CD14-positive monocyte (primary cell): ENCODE measurements at regions not wholly inside any gene's neighbourhood (a gene's known extent, or its start where the extent isn't known, plus 50 kb on each side); places are given as distances from the start of the nearest gene placed in this dataset.

Source experiments
- DNase-seq, 3 donors: peaks; one replicate each; pipeline ENCODE4 v3.0.0-alpha.2; 2011 to 2022
- H2AFZ ChIP-seq: 2 replicates; pipeline ENCODE4 v1.6.0; 2012; ENCODE audit warnings: mild to moderate bottlenecking, low read depth, low read length, inconsistent platforms; ENCODE audit not compliant: insufficient read depth, poor library complexity, severe bottlenecking
- H3K27ac ChIP-seq, 2 donors: 1 replicate in 1 of 2; 2 replicates in 1 of 2; pipeline ENCODE4 v1.5.1; 2012 to 2013; ENCODE audit warnings: low read length in 2 of 2, control low read depth in 1 of 2, inconsistent platforms in 1 of 2, low read depth in 1 of 2, mild to moderate bottlenecking in 1 of 2
- H3K27me3 ChIP-seq, 2 donors: one replicate each; pipeline versions ENCODE4 v1.6.0 to v1.6.1; 2011 to 2013; ENCODE audit warnings: low read length in 2 of 2; ENCODE audit not compliant: control insufficient read depth in 2 of 2, insufficient read depth in 2 of 2
- H3K36me3 ChIP-seq, 2 donors: replicated peaks in 1 of 2; 1 replicate in 1 of 2; 2 replicates in 1 of 2; pipeline versions ENCODE4 v1.5.1 to v1.6.1; 2012 to 2013; ENCODE audit warnings: low read length in 2 of 2, control low read depth in 1 of 2, inconsistent platforms in 1 of 2, mild to moderate bottlenecking in 1 of 2; ENCODE audit not compliant: insufficient read depth in 2 of 2, control insufficient read depth in 1 of 2
- H3K4me1 ChIP-seq, 2 donors: 1 replicate in 1 of 2; 2 replicates in 1 of 2; pipeline versions ENCODE4 v1.5.1 to v1.6.1; 2012 to 2013; ENCODE audit warnings: low read length in 2 of 2, control low read depth in 1 of 2, inconsistent platforms in 1 of 2, mild to moderate bottlenecking in 1 of 2, moderate library complexity in 1 of 2; ENCODE audit not compliant: insufficient read depth in 2 of 2, control insufficient read depth in 1 of 2
- H3K4me2 ChIP-seq: replicated peaks from 2 replicates; pipeline ENCODE3; 2012; ENCODE audit warnings: low read length, moderate library complexity, mild to moderate bottlenecking; ENCODE audit not compliant: poor library complexity, severe bottlenecking; ENCODE audit errors: extremely low read depth
- H3K4me3 ChIP-seq, 3 experiments: fragments of 200-600 bp in 1 of 3; sonication (generic) in 1 of 3; replicated peaks in 1 of 3; 1 replicate in 2 of 3; 2 replicates in 1 of 3; pipeline ENCODE4 v1.5.1; 2011 to 2013; ENCODE audit warnings: low read length in 3 of 3, mild to moderate bottlenecking in 3 of 3, control low read depth in 2 of 3, low read depth in 2 of 3, inconsistent platforms in 1 of 3, moderate library complexity in 1 of 3
- H3K79me2 ChIP-seq: 2 replicates; pipeline ENCODE4 v1.6.0; 2012; ENCODE audit warnings: mild to moderate bottlenecking, control low read depth, inconsistent platforms, low read length, moderate library complexity; ENCODE audit not compliant: insufficient read depth
- H3K9ac ChIP-seq: 2 replicates; pipeline ENCODE4 v1.6.0; 2017; ENCODE audit warnings: low read length, mild to moderate bottlenecking; ENCODE audit not compliant: insufficient read depth, poor library complexity, severe bottlenecking
- H3K9me3 ChIP-seq, 2 donors: replicated peaks in 1 of 2; 1 replicate in 1 of 2; 2 replicates in 1 of 2; pipeline versions ENCODE4 v1.5.1 to v1.6.1; 2012 to 2013; ENCODE audit warnings: low read length in 2 of 2, control low read depth in 1 of 2; ENCODE audit not compliant: control insufficient read depth in 1 of 2, insufficient read depth in 1 of 2
- H4K20me1 ChIP-seq: 2 replicates; pipeline ENCODE4 v1.6.0; 2012; ENCODE audit warnings: mild to moderate bottlenecking, low read length, control low read depth, moderate library complexity; ENCODE audit not compliant: insufficient read depth
- H3K27ac Mint-ChIP-seq, 7 donors: one replicate each; pipeline ENCODE4 v1.8.0; 2020; ENCODE audit warnings: mild to moderate bottlenecking in 7 of 7, mixed read lengths in 7 of 7, moderate library complexity in 6 of 7, inconsistent platforms in 2 of 7
- H3K27me3 Mint-ChIP-seq, 3 donors: one replicate each; pipeline ENCODE4 v1.8.0; 2021 to 2022; ENCODE audit warnings: low read depth in 3 of 3, mild to moderate bottlenecking in 3 of 3, mixed read lengths in 3 of 3, moderate library complexity in 3 of 3, inconsistent platforms in 1 of 3
- H3K36me3 Mint-ChIP-seq, 2 donors: one replicate each; pipeline ENCODE4 v1.8.0; 2020; ENCODE audit warnings: mixed read lengths in 2 of 2, inconsistent platforms in 1 of 2, mild to moderate bottlenecking in 1 of 2
- H3K4me1 Mint-ChIP-seq: one replicate; pipeline ENCODE4 v1.8.0; 2020; ENCODE audit warnings: mild to moderate bottlenecking, mixed read lengths
- H3K4me3 Mint-ChIP-seq, 2 donors: one replicate each; pipeline ENCODE4 v1.8.0; 2020; ENCODE audit warnings: mild to moderate bottlenecking in 2 of 2, mixed read lengths in 2 of 2, moderate library complexity in 1 of 2
- H3K9me3 Mint-ChIP-seq, 7 donors: one replicate each; pipeline ENCODE4 v1.8.0; 2020 to 2022; ENCODE audit warnings: mixed read lengths in 7 of 7, mild to moderate bottlenecking in 6 of 7, moderate library complexity in 6 of 7, inconsistent platforms in 2 of 7
- WGBS: methylation state at CpG from one replicate; pipeline ENCODE4 v1.1.5; 2013; ENCODE audit warnings: missing lambda C conversion rate; ENCODE audit not compliant: insufficient coverage; 5-methylcytosine and 5-hydroxymethylcytosine counted together
- intact Hi-C, 2 donors: fragments of 100-400 bp; cut with micrococcal nuclease; formaldehyde crosslinking; loops; one replicate each; pipeline versions ENCODE4 v1.15.0 to v1.15.1; 2023
- TF ChIP-seq, protein P1 (sequence below): fragments of 200-600 bp; IDR thresholded peaks from one replicate; pipeline ENCODE4 v1.8.0; 2022; ENCODE audit warnings: antibody characterized with exemption, mild to moderate bottlenecking

DNA sequence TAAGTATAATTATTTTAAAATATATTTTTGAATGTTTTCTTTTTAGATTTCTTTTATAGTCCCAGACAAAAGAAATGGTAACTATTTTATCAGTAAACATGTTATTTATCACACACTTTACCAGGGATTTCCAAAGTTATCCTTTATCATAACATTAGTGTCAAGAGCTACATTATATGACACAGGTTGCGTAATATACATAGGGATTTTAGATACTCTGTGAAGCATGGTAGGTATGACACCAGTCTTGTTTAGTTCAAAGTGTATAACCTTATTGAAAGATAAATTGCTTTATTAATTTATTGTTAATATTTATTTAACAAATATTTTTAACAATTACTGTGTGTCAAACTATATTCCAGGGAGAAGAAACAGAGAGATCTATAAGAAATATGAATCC, 163.3 kb upstream of the PABPC4L start:
- WGBS, result no CpG with 5 or more reads among the region's 1 CpG

DNA sequence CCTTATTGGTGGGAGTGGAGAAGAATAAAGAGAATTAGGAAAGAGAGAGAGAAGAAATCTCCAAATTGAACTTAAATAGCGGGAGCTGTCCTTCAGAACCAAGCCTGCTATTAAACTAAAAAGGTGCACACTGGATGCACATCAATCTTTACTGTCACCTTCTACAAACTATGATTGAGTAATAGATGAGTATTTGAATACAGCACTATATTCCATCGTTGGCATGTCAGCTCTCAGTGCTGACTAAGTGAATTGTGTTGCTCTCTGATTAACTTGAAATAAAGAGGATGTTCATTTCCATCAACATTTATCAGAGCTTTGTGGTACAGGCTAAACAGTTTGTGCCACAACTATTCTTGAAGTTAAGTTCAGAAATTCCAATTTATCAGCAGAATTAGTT, 143.7 kb upstream of the PABPC4L start:
- WGBS, result no CpG with 5 or more reads among the region's 2 CpGs

More for the DNA sequence above, 163.3 kb upstream of the PABPC4L start:
- H3K9me3 ChIP-seq, result no peaks in the 10 kb centered on the region
- no peaks in the 10 kb centered on the region for H3K4me1 ChIP-seq
- H3K4me2 ChIP-seq, result no peak overlapping the region
- Mint-ChIP-seq H3K27ac (no peak overlapping the region), H3K4me3 (no peak overlapping the region), H3K36me3 (no peaks in the 10 kb centered on the region), H3K27me3 (peaks cover 0 to 1% (median 0%) of the 10 kb centered on the region in 3 donors), H3K9me3 (peaks cover 0 to 3% (median 0%) of the 10 kb centered on the region in 7 donors), H3K4me1 (no peaks in the 10 kb centered on the region)
- no peaks in the 10 kb centered on the region for H4K20me1 ChIP-seq
- no peaks in the 10 kb centered on the region for H3K79me2 ChIP-seq
- H3K36me3 ChIP-seq, result no peaks in the 10 kb centered on the region
- H3K9ac ChIP-seq, result no peak overlapping the region
- no peak overlapping the region for H3K4me3 ChIP-seq
- H3K27ac ChIP-seq, result no peak overlapping the region
- H3K27me3 ChIP-seq, result no peaks in the 10 kb centered on the region
- no peak for DNase-seq
- intact Hi-C loops, result no loop called here
- no peak overlapping the region for H2AFZ ChIP-seq
- TF ChIP-seq, protein P1, sequence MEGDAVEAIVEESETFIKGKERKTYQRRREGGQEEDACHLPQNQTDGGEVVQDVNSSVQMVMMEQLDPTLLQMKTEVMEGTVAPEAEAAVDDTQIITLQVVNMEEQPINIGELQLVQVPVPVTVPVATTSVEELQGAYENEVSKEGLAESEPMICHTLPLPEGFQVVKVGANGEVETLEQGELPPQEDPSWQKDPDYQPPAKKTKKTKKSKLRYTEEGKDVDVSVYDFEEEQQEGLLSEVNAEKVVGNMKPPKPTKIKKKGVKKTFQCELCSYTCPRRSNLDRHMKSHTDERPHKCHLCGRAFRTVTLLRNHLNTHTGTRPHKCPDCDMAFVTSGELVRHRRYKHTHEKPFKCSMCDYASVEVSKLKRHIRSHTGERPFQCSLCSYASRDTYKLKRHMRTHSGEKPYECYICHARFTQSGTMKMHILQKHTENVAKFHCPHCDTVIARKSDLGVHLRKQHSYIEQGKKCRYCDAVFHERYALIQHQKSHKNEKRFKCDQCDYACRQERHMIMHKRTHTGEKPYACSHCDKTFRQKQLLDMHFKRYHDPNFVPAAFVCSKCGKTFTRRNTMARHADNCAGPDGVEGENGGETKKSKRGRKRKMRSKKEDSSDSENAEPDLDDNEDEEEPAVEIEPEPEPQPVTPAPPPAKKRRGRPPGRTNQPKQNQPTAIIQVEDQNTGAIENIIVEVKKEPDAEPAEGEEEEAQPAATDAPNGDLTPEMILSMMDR, result no peak

More for the DNA sequence above, 143.7 kb upstream of the PABPC4L start:
- no peak overlapping the region for H2AFZ ChIP-seq
- no peaks in the 10 kb centered on the region for H3K27me3 ChIP-seq
- TF ChIP-seq, protein P1, result no peak
- H3K4me2 ChIP-seq, result no peak overlapping the region
- DNase-seq, result no peak
- Mint-ChIP-seq H3K27me3 (no peaks in the 10 kb centered on the region), H3K4me3 (no peak overlapping the region), H3K9me3 (no peaks in the 10 kb centered on the region), H3K4me1 (no peaks in the 10 kb centered on the region), H3K27ac (no peak overlapping the region), H3K36me3 (no peaks in the 10 kb centered on the region)
- H3K36me3 ChIP-seq, result no peaks in the 10 kb centered on the region
- no peaks in the 10 kb centered on the region for H3K79me2 ChIP-seq
- H3K9ac ChIP-seq, result no peak overlapping the region
- no peaks in the 10 kb centered on the region for H3K9me3 ChIP-seq
- no peak overlapping the region for H3K27ac ChIP-seq
- intact Hi-C loops, result no loop called here
- no peak overlapping the region for H3K4me3 ChIP-seq
- no peaks in the 10 kb centered on the region for H3K4me1 ChIP-seq
- H4K20me1 ChIP-seq, result no peaks in the 10 kb centered on the region
